Natural killer cell (primary cell): ENCODE measurements at regions not wholly inside any gene's neighbourhood (a gene's known extent, or its start where the extent isn't known, plus 50 kb on each side); places are given as distances from the start of the nearest gene placed in this dataset.

Source experiments
- ATAC-seq, 3 donors: fragments of 150-1000 bp in 2 of 3; fragments of 200-7000 bp in 1 of 3; cut with Tn5 transposase; 1 replicate in 1 of 3; 2 replicates in 2 of 3; pipeline ENCODE4 v1.10.0; 2021; ENCODE audit warnings: mild to moderate bottlenecking in 2 of 3, moderate library complexity in 2 of 3
- DNase-seq, 2 donors: peaks; one replicate each; pipeline versions ENCODE4 v3.0.0 to v3.0.0-alpha.2; 2013 to 2021; ENCODE audit warnings: mixed read lengths in 1 of 2
- H3K27ac ChIP-seq: one replicate; pipeline ENCODE4 v1.5.1; 2013; ENCODE audit warnings: mild to moderate bottlenecking, low read length
- H3K27me3 ChIP-seq: one replicate; pipeline ENCODE4 v1.6.1; 2013; ENCODE audit warnings: low read length; ENCODE audit not compliant: control insufficient read depth, insufficient read depth
- H3K36me3 ChIP-seq: one replicate; pipeline ENCODE4 v1.6.1; 2013; ENCODE audit warnings: low read length; ENCODE audit not compliant: control insufficient read depth, insufficient read depth
- H3K4me1 ChIP-seq: one replicate; pipeline ENCODE4 v1.6.1; 2013; ENCODE audit warnings: low read length; ENCODE audit not compliant: control insufficient read depth, insufficient read depth
- H3K4me3 ChIP-seq: one replicate; pipeline ENCODE4 v1.5.1; 2013; ENCODE audit warnings: low read length
- H3K9me3 ChIP-seq: one replicate; pipeline ENCODE4 v1.6.1; 2013; ENCODE audit warnings: low read length; ENCODE audit not compliant: control insufficient read depth, insufficient read depth
- H3K27ac Mint-ChIP-seq, 2 donors: one replicate each; pipeline ENCODE4 v1.8.0; 2022; ENCODE audit warnings: mild to moderate bottlenecking in 2 of 2, mixed read lengths in 2 of 2, moderate library complexity in 1 of 2
- H3K27me3 Mint-ChIP-seq, 2 donors: one replicate each; pipeline ENCODE4 v1.8.0; 2022; ENCODE audit warnings: low read depth in 2 of 2, mixed read lengths in 2 of 2
- H3K36me3 Mint-ChIP-seq: one replicate; pipeline ENCODE4 v1.8.0; 2022; ENCODE audit warnings: mixed read lengths
- H3K4me1 Mint-ChIP-seq, 2 donors: one replicate each; pipeline ENCODE4 v1.8.0; 2022; ENCODE audit warnings: mixed read lengths in 2 of 2
- H3K4me3 Mint-ChIP-seq: one replicate; pipeline ENCODE4 v1.8.0; 2022; ENCODE audit warnings: mild to moderate bottlenecking, moderate library complexity, mixed read lengths
- H3K9me3 Mint-ChIP-seq, 2 donors: one replicate each; pipeline ENCODE4 v1.8.0; 2022; ENCODE audit warnings: mixed read lengths in 2 of 2
- WGBS: methylation state at CpG from one replicate; pipeline ENCODE4 v1.1.7; 2013; ENCODE audit warnings: missing lambda C conversion rate; ENCODE audit not compliant: insufficient coverage; 5-methylcytosine and 5-hydroxymethylcytosine counted together
- intact Hi-C: fragments of 100-400 bp; cut with micrococcal nuclease; formaldehyde crosslinking; loops from one replicate; pipeline ENCODE4 v1.14.2; 2022
- TF ChIP-seq, protein P1 (sequence below): fragments of 200-600 bp; IDR thresholded peaks from one replicate; pipeline ENCODE4 v1.8.0; 2022; ENCODE audit warnings: antibody characterized with exemption

DNA sequence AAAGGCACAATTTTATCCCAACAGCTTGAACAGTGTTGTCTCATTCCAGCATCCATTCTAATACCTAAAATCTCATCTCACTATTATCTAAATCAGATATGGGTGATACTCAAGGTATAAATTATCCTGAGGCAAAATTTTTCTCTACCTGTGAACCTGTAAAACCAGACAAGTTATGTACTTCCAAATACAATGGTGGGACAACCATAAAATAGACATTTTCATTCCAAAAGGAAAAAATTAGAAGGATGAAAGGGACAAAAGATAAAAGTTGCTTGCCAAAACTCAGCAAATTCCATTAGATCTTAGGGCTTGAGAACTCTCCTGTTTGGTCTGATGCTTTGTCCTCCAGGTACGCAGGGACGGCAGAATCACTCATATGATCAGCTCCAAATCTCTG, 650.5 kb downstream of the ADGRL2 start:
- intact Hi-C loops = no loop called here
- H3K36me3 Mint-ChIP-seq = no peaks in the 10 kb centered on the region
- peaks cover 26% of the 10 kb centered on the region in 2 donors for H3K4me1 Mint-ChIP-seq
- H3K36me3 ChIP-seq = no peaks in the 10 kb centered on the region
- no peak overlapping the region for H3K27ac ChIP-seq
- TF ChIP-seq, protein P1, sequence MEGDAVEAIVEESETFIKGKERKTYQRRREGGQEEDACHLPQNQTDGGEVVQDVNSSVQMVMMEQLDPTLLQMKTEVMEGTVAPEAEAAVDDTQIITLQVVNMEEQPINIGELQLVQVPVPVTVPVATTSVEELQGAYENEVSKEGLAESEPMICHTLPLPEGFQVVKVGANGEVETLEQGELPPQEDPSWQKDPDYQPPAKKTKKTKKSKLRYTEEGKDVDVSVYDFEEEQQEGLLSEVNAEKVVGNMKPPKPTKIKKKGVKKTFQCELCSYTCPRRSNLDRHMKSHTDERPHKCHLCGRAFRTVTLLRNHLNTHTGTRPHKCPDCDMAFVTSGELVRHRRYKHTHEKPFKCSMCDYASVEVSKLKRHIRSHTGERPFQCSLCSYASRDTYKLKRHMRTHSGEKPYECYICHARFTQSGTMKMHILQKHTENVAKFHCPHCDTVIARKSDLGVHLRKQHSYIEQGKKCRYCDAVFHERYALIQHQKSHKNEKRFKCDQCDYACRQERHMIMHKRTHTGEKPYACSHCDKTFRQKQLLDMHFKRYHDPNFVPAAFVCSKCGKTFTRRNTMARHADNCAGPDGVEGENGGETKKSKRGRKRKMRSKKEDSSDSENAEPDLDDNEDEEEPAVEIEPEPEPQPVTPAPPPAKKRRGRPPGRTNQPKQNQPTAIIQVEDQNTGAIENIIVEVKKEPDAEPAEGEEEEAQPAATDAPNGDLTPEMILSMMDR = no peak
- no peaks in the 10 kb centered on the region for H3K4me1 ChIP-seq
- peaks cover 12% of the 10 kb centered on the region for H3K9me3 ChIP-seq
- H3K4me3 Mint-ChIP-seq = no peak overlapping the region
- ATAC-seq (no peak), DNase-seq (no peak)
- H3K9me3 Mint-ChIP-seq = peaks cover 13 to 18% of the 10 kb centered on the region in 2 donors
- no peak overlapping the region for H3K4me3 ChIP-seq
- H3K27me3 ChIP-seq = no peaks in the 10 kb centered on the region
- no peaks in the 10 kb centered on the region for H3K27me3 Mint-ChIP-seq
- 97% methylated on average over 2 of the region's 2 CpGs for WGBS
- no peak overlapping the region for H3K27ac Mint-ChIP-seq

DNA sequence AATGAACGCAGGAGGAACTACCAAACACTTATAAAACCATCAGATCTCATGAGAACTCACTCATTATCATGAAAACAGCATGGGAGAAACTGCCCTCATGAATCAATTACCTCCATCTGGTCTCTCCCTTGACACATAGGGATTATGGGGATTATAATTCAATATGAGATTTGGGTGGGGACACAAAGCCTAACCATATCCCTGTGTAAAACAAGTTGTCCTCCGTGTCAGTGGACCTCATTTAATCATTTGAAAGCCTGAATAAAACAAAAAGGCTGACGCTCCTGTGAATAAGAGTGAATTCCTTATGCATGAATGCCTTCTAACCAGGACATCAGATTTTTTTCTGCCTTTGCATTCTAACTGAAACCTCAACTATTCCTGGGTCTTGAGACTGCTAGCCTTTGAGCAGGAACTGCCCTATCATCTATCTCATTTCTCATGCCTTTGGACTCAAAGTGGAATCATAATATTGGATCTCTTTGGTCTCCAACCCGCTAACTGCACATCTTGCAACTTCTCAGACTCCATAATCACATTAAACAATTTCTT, 648.8 kb downstream of the ADGRL2 start:
- no peak for DNase-seq

DNA sequence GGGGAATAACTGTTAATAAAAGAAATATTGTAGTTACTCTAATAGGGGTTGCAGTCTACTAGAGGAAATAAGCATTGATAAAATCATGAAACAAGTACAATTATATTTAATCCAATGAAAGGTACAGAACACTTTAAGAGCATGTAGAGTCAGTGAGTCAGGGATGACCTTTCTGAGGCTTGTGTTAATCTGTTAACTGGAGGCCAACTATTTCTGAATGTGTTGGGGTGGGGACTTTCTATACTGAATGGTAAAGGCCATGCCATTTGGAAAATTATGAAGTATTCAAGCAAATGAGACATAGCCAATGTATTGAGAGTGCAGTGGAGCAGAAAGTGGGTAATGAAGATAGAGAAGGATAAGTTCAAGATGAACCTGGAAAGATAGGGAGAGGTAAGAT, 646.2 kb downstream of the ADGRL2 start:
- DNase-seq (no peak), ATAC-seq (no peak)
- Histone ChIP-seq H3K4me3 (no peak overlapping the region), H3K27ac (no peak overlapping the region), H3K4me1 (no peaks in the 10 kb centered on the region), H3K9me3 (peaks cover 5% of the 10 kb centered on the region), H3K27me3 (no peaks in the 10 kb centered on the region), H3K36me3 (no peaks in the 10 kb centered on the region)
- H3K27me3 Mint-ChIP-seq = no peaks in the 10 kb centered on the region
- H3K9me3 Mint-ChIP-seq = peaks cover 13 to 15% of the 10 kb centered on the region in 2 donors
- intact Hi-C loops = no loop called here
- no peak overlapping the region for H3K27ac Mint-ChIP-seq
- H3K4me3 Mint-ChIP-seq = no peak overlapping the region
- TF ChIP-seq, protein P1 = no peak
- no peaks in the 10 kb centered on the region for H3K36me3 Mint-ChIP-seq
- H3K4me1 Mint-ChIP-seq = no peaks in the 10 kb centered on the region

More for the DNA sequence above, 648.8 kb downstream of the ADGRL2 start:
- Histone ChIP-seq H3K36me3 (no peaks in the 10 kb centered on the region), H3K4me3 (no peak overlapping the region), H3K27ac (no peak overlapping the region), H3K4me1 (no peaks in the 10 kb centered on the region), H3K27me3 (no peaks in the 10 kb centered on the region), H3K9me3 (peaks cover 12% of the 10 kb centered on the region)
- no peak overlapping the region for H3K4me3 Mint-ChIP-seq
- H3K27me3 Mint-ChIP-seq = no peaks in the 10 kb centered on the region
- H3K4me1 Mint-ChIP-seq = peaks cover 12 to 14% of the 10 kb centered on the region in 2 donors
- intact Hi-C loops = no loop called here
- ATAC-seq = no peak
- no peak overlapping the region for H3K27ac Mint-ChIP-seq
- H3K9me3 Mint-ChIP-seq = peaks cover 16 to 18% of the 10 kb centered on the region in 2 donors
- 93% methylated on average over 4 of the region's 4 CpGs for WGBS
- H3K36me3 Mint-ChIP-seq = no peaks in the 10 kb centered on the region
- TF ChIP-seq, protein P1 = no peak

DNA sequence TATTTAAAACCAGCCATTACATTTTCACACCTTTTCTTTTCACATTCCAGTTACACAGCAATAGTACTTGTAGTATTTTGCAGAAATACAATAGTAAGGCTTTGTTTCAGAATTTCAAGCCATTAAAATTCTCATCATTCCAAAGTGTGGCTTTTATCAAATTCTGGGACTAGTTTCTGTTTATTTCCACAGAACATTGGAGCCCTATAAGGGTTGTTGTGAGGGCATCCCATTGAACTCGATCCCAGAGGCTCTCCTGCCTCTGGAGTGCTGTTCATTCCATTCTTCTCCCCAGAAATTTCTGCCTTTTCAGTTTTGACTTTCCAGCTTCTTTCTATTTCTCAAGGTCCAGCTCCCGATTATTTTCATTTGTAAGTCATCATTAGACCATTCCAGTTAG, 645.5 kb downstream of the ADGRL2 start:
- Histone ChIP-seq H3K9me3 (peaks cover under 1% of the 10 kb centered on the region), H3K27ac (no peak overlapping the region), H3K4me1 (no peaks in the 10 kb centered on the region), H3K4me3 (no peak overlapping the region), H3K27me3 (no peaks in the 10 kb centered on the region), H3K36me3 (no peaks in the 10 kb centered on the region)
- ATAC-seq (no peak), DNase-seq (no peak)
- WGBS = 53% methylated on average over 1 of the region's 2 CpGs
- Mint-ChIP-seq H3K9me3 (peaks cover 12 to 13% of the 10 kb centered on the region in 2 donors), H3K4me3 (no peak overlapping the region), H3K4me1 (no peaks in the 10 kb centered on the region), H3K27me3 (no peaks in the 10 kb centered on the region), H3K36me3 (no peaks in the 10 kb centered on the region), H3K27ac (no peak overlapping the region)
- TF ChIP-seq, protein P1 = no peak
- intact Hi-C loops = no loop called here
